Transverse colon (tissue), 4 donors: ENCODE measurements at regions not wholly inside any gene's neighbourhood (a gene's known extent, or its start where the extent isn't known, plus 50 kb on each side); places are given as distances from the start of the nearest gene placed in this dataset.

Experiments
- POLR2A ChIP-seq: fragments of 450-650 bp; IDR thresholded peaks from one replicate; pipeline ENCODE4 v1.6.1; 2016; ENCODE audit warnings: antibody characterized with exemption, mild to moderate bottlenecking, moderate library complexity
- POLR2AphosphoS5 ChIP-seq, 3 donors: sonication (generic); formaldehyde crosslinking; IDR thresholded peaks; one replicate each; pipeline ENCODE4 v1.6.1; 2016; ENCODE audit warnings: antibody characterized with exemption in 3 of 3
- TF ChIP-seq, protein P1 (sequence below), 5 experiments: fragments of 200-600 bp in 3 of 5; fragments of 450-650 bp in 2 of 5; sonication (generic) in 3 of 5; IDR thresholded peaks; 1 replicate in 2 of 5; 2 replicates in 3 of 5; pipeline ENCODE4 v1.5.1; 2016 to 2017; ENCODE audit warnings: antibody characterized with exemption in 5 of 5, inconsistent platforms in 3 of 5, mild to moderate bottlenecking in 2 of 5, moderate library complexity in 1 of 5

DNA sequence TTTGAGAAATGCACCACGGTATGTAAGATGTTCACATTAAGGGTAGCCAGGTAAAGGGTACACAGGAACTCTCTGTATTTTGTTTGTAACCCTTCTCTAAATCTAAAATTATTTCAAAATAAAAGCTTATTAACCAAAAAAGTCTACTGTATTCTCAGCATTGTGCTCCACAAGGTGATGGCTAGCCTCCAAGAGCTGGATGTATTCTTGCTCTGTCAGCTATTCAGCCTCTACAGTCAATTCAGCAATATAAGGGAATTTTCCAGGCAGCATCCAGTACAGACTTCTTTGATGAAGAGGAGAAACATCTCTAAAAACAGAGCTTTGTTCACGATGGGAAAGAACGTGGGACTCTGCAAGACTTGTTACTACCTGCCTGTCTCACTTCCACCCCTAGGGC, 63.5 kb upstream of the MAOA start:
- TF ChIP-seq, protein P1, sequence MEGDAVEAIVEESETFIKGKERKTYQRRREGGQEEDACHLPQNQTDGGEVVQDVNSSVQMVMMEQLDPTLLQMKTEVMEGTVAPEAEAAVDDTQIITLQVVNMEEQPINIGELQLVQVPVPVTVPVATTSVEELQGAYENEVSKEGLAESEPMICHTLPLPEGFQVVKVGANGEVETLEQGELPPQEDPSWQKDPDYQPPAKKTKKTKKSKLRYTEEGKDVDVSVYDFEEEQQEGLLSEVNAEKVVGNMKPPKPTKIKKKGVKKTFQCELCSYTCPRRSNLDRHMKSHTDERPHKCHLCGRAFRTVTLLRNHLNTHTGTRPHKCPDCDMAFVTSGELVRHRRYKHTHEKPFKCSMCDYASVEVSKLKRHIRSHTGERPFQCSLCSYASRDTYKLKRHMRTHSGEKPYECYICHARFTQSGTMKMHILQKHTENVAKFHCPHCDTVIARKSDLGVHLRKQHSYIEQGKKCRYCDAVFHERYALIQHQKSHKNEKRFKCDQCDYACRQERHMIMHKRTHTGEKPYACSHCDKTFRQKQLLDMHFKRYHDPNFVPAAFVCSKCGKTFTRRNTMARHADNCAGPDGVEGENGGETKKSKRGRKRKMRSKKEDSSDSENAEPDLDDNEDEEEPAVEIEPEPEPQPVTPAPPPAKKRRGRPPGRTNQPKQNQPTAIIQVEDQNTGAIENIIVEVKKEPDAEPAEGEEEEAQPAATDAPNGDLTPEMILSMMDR (IDR thresholded peaks at IDR 0.05) = no peak
- TF ChIP-seq POLR2A (no peak), POLR2AphosphoS5 (IDR thresholded peaks at IDR 0.05) (no peak)
